HCT116 (cell line): ENCODE measurements at regions not wholly inside any gene's neighbourhood (a gene's known extent, or its start where the extent isn't known, plus 50 kb on each side); places are given as distances from the start of the nearest gene placed in this dataset.

Experiments
- ATAC-seq: fragments of 200-7000 bp; cut with Tn5 transposase; 2 replicates; pipeline ENCODE4 v1.9.1; 2020; ENCODE audit warnings: mild to moderate bottlenecking, moderate library complexity
- BruUV-seq: library from RNA; stranded (reverse); fragments of 400-500 nt; replicated peaks from 2 replicates; lab custom pipeline; 2021; lab: Mats Ljungman, UMichigan
- CTCF ChIA-PET: fragments of 300-600 bp; sonication (Branson Sonifier 250); formaldehyde crosslinking; loops from one replicate; lab custom pipeline; 2021; ENCODE audit warnings: antibody characterized with exemption; lab: Charles Lee
- POLR2A ChIA-PET: fragments of 300-600, 350-600 bp; sonication (Branson Sonifier 250); formaldehyde crosslinking; loops from one replicate; lab custom pipeline; 2021; ENCODE audit warnings: antibody characterized with exemption; lab: Charles Lee
- RAD21 ChIA-PET, 2 experiments: fragments of 300-600 bp; sonication (Branson Sonifier 250); formaldehyde crosslinking; loops; one replicate each; lab custom pipeline; 2023; ENCODE audit warnings: low total read pairs in 2 of 2; ENCODE audit not compliant: uncharacterized antibody in 2 of 2, unreplicated experiment in 2 of 2, low non-redundant PET in 1 of 2; lab: Charles Lee
- DNase-seq: peaks from one replicate; pipeline ENCODE4 v3.0.0-alpha.2; 2010; ENCODE audit warnings: low read depth, low spot score
- H2AFZ ChIP-seq: fragments of 200-600 bp; shearing (Covaris generic), sonication (generic); 2 replicates; pipeline ENCODE4 v1.6.1; 2017; ENCODE audit warnings: low read depth, mixed run types, mixed read lengths, antibody characterized with exemption, low read length; ENCODE audit not compliant: poor library complexity, severe bottlenecking
- H3K27ac ChIP-seq: 2 replicates; pipeline ENCODE4 v1.5.1; 2012; ENCODE audit warnings: low read depth, low read length
- H3K27me3 ChIP-seq: fragments of 200-600 bp; sonication (generic); 2 replicates; pipeline ENCODE4 v1.6.1; 2016; ENCODE audit warnings: mixed run types, low read length, mixed read lengths; ENCODE audit not compliant: insufficient read depth
- H3K36me3 ChIP-seq, 2 experiments: fragments of 200-500 bp in 1 of 2; fragments of 200-600 bp in 1 of 2; sonication (Bioruptor generic) in 1 of 2; sonication (generic) in 1 of 2; 2 replicates each; pipeline versions ENCODE4 v1.5.1 to v1.6.1; 2014 to 2016; ENCODE audit warnings: low read length in 2 of 2, inconsistent platforms in 1 of 2, mixed read lengths in 1 of 2, mixed run types in 1 of 2; ENCODE audit not compliant: insufficient read depth in 2 of 2, control insufficient read depth in 1 of 2
- H3K4me1 ChIP-seq, 2 experiments: fragments of 200-600 bp in 1 of 2; sonication (generic) in 1 of 2; 2 replicates each; pipeline versions ENCODE4 v1.5.1 to v1.6.1; 2012 to 2017; ENCODE audit warnings: low read length in 2 of 2, inconsistent platforms in 1 of 2, mild to moderate bottlenecking in 1 of 2, mixed read lengths in 1 of 2, mixed run types in 1 of 2, moderate library complexity in 1 of 2; ENCODE audit not compliant: insufficient read depth in 2 of 2, control insufficient read depth in 1 of 2
- H3K4me2 ChIP-seq: fragments of 200-600 bp; sonication (generic); 2 replicates; pipeline ENCODE4 v1.6.1; 2017; ENCODE audit warnings: mixed run types, low read length, mixed read lengths
- H3K4me3 ChIP-seq, 2 experiments: fragments of 200-600 bp in 1 of 2; sonication (generic) in 1 of 2; replicated peaks in 1 of 2; 2 replicates each; pipeline ENCODE4 v1.5.1; 2011 to 2016; ENCODE audit warnings: low read length in 2 of 2, control low read depth in 1 of 2, low read depth in 1 of 2, mild to moderate bottlenecking in 1 of 2, mixed read lengths in 1 of 2, mixed run types in 1 of 2
- H3K79me2 ChIP-seq: fragments of 200-600 bp; sonication (generic); 2 replicates; pipeline ENCODE4 v1.6.1; 2017; ENCODE audit warnings: mild to moderate bottlenecking, mixed run types, low read length, moderate library complexity, mixed read lengths; ENCODE audit not compliant: insufficient read depth
- H3K9ac ChIP-seq: fragments of 200-600 bp; sonication (generic); 2 replicates; pipeline ENCODE4 v1.6.1; 2016; ENCODE audit warnings: low read length, mixed read lengths
- H3K9me2 ChIP-seq: fragments of 200-600 bp; sonication (generic), shearing (Covaris generic); 2 replicates; pipeline ENCODE4 v1.6.1; 2017; ENCODE audit warnings: mixed run types, mild to moderate bottlenecking, moderate library complexity; ENCODE audit not compliant: insufficient read depth
- H3K9me3 ChIP-seq, 2 experiments: fragments of 200-500 bp in 1 of 2; fragments of 200-600 bp in 1 of 2; sonication (Bioruptor generic) in 1 of 2; sonication (generic) in 1 of 2; 2 replicates each; pipeline ENCODE4 v1.6.1; 2014 to 2017; ENCODE audit warnings: low read length in 2 of 2, mixed read lengths in 2 of 2, inconsistent platforms in 1 of 2, low read depth in 1 of 2, mild to moderate bottlenecking in 1 of 2, mixed run types in 1 of 2, moderate library complexity in 1 of 2; ENCODE audit not compliant: control insufficient read depth in 1 of 2, insufficient read depth in 1 of 2
- H4K20me1 ChIP-seq: fragments of 200-600 bp; sonication (generic), shearing (Covaris generic); 2 replicates; pipeline ENCODE4 v1.6.1; 2017; ENCODE audit warnings: mixed run types, mild to moderate bottlenecking, moderate library complexity; ENCODE audit not compliant: insufficient read depth
- CBX3 ChIP-seq: IDR thresholded peaks from 2 replicates; pipeline ENCODE4 v1.6.1; 2012; ENCODE audit warnings: low read depth
- CTCF ChIP-seq, 3 experiments: fragments of 200-600 bp in 1 of 3; sonication (generic) in 1 of 3; IDR thresholded peaks in 2 of 3; conservative IDR thresholded peaks in 1 of 3; 2 replicates each; pipeline ENCODE4 v1.5.1; 2012 to 2017; ENCODE audit warnings: low read depth in 2 of 3, low read length in 2 of 3, antibody characterized with exemption in 1 of 3, borderline replicate concordance in 1 of 3, control low read depth in 1 of 3, mild to moderate bottlenecking in 1 of 3, mixed read lengths in 1 of 3, mixed run types in 1 of 3, moderate library complexity in 1 of 3; ENCODE audit not compliant: insufficient read depth in 1 of 3
- EGR1 ChIP-seq: IDR thresholded peaks from 2 replicates; pipeline ENCODE4 v1.6.1; 2012; ENCODE audit warnings: low read depth
- ELF1 ChIP-seq: IDR thresholded peaks from 2 replicates; pipeline ENCODE4 v1.6.1; 2012; ENCODE audit warnings: low read depth, borderline replicate concordance
- EZH2 ChIP-seq: fragments of 200-600 bp; sonication (generic); IDR thresholded peaks from 2 replicates; pipeline ENCODE4 v1.6.1; 2017; ENCODE audit warnings: antibody characterized with exemption, mixed run types
- EZH2phosphoT487 ChIP-seq: fragments of 200-600 bp; IDR thresholded peaks from 2 replicates; pipeline ENCODE4 v1.6.1; 2018; ENCODE audit warnings: antibody characterized with exemption, borderline replicate concordance
- JUND ChIP-seq: IDR thresholded peaks from 2 replicates; pipeline ENCODE4 v1.6.1; 2012
- MAX ChIP-seq: IDR thresholded peaks from 2 replicates; pipeline ENCODE4 v1.6.1; 2012
- POLR2AphosphoS5 ChIP-seq: IDR thresholded peaks from 2 replicates; pipeline ENCODE4 v1.6.1; 2011; ENCODE audit warnings: mild to moderate bottlenecking, low read depth, low read length, moderate library complexity
- SP1 ChIP-seq: IDR thresholded peaks from 2 replicates; pipeline ENCODE4 v1.6.1; 2012; ENCODE audit warnings: low read depth
- TCF7L2 ChIP-seq: IDR thresholded peaks from 2 replicates; pipeline ENCODE4 v1.7.0; 2011; ENCODE audit warnings: borderline replicate concordance, inconsistent platforms; ENCODE audit not compliant: insufficient read depth, insufficient read length; ENCODE audit errors: extremely low read depth
- ZNF274 ChIP-seq: fragments of 200-500 bp; sonication (Bioruptor generic); IDR thresholded peaks from 2 replicates; pipeline ENCODE4 v1.6.1; 2014; ENCODE audit warnings: mild to moderate bottlenecking, low read depth, low read length, inconsistent platforms
- intact Hi-C: fragments of 100-400 bp; cut with micrococcal nuclease; formaldehyde crosslinking; loops from 2 replicates; pipeline ENCODE4 v1.10.0; 2022

GRCh38 chr12:127728285-127728684, 538.7 kb upstream of the TMEM132C start:
- RAD21 ChIA-PET: no interaction called here
- no peak for ATAC-seq
- H4K20me1 ChIP-seq: no peaks in the 10 kb centered on the region
- POLR2A ChIA-PET: no interaction called here
- no peak for TF ChIP-seq TCF7L2
- TF ChIP-seq EZH2phosphoT487: no peak
- no peak for TF ChIP-seq EGR1
- TF ChIP-seq MAX: no peak
- no peak for TF ChIP-seq POLR2AphosphoS5
- no peak for TF ChIP-seq CTCF (IDR thresholded peaks at IDR 0.05 in 2 of 3, conservative IDR thresholded peaks at IDR 0.05 in 1 of 3; ENCODE audit: borderline replicate concordance in 1 of 3, insufficient read depth in 1 of 3, low read depth in 2 of 3, low read length in 2 of 3)
- TF ChIP-seq JUND: no peak
- no peak for TF ChIP-seq SP1
- TF ChIP-seq CBX3: no peak
- TF ChIP-seq ZNF274: no peak
- TF ChIP-seq EZH2: no peak
- no peak for TF ChIP-seq ELF1
- TF ChIP-seq, all 23 proteins: peak for 0
- no TSS peak for BruUV-seq
- intact Hi-C loops: no loop called here
- Histone ChIP-seq H3K9me2 (no peaks in the 10 kb centered on the region), H3K27ac (no peak overlapping the region), H3K9me3 (peaks cover 5 to 11% of the 10 kb centered on the region in 2 experiments; a peak in 2 of 4 replicates), H3K4me1 (no peaks in the 10 kb centered on the region), H2AFZ (no peak overlapping the region), H3K9ac (no peak overlapping the region), H3K36me3 (no peaks in the 10 kb centered on the region), H3K4me3 (no peak overlapping the region), H3K79me2 (no peaks in the 10 kb centered on the region), H3K4me2 (no peak overlapping the region), H3K27me3 (no peaks in the 10 kb centered on the region)
- no peak for DNase-seq
- CTCF ChIA-PET: no interaction called here
